DMS79 treated with DMSO at 0.1 percent for 48 hours (cell line): ENCODE measurements at regions not wholly inside any gene's neighbourhood (a gene's known extent, or its start where the extent isn't known, plus 50 kb on each side); places are given as distances from the start of the nearest gene placed in this dataset.
A peak's percentile ranks its signal among the peaks of the same experiment; 100 is the strongest.

Experiments
- DNase-seq: peaks from one replicate; lab custom pipeline; 2025; lab: John Stamatoyannopoulos, UW

DNA sequence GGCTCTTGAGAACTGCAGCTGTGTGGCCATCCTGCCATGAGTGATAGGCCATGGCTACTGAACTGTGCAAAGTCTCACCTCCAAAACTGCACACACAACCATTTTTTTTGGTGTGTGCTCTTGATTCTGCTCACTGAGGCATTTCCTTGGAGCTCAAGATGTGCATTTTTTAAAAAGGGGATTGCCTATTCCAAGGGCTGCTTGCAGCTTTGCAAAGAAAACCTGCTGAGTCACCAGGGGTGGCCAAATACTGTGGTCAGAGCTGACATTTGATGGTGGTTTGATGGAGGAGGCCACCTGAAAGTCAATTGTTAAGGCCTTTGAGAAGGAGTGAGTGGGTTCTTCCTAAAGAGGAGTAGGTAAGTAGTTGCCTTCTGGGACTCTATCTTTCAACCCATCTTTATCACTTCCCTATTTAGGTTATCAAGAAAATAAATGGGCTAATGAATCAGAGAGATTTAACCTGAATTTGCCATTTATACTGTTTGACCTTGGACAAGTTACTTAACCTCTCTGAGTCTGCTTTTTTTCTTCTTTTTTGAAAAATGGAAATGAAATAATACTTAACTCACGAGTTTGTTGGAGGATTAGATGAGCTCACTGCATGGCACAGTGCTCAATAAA lies 87.9 kb downstream of the CHST2 start:
- peak; percentile 4 for DNase-seq

DNA sequence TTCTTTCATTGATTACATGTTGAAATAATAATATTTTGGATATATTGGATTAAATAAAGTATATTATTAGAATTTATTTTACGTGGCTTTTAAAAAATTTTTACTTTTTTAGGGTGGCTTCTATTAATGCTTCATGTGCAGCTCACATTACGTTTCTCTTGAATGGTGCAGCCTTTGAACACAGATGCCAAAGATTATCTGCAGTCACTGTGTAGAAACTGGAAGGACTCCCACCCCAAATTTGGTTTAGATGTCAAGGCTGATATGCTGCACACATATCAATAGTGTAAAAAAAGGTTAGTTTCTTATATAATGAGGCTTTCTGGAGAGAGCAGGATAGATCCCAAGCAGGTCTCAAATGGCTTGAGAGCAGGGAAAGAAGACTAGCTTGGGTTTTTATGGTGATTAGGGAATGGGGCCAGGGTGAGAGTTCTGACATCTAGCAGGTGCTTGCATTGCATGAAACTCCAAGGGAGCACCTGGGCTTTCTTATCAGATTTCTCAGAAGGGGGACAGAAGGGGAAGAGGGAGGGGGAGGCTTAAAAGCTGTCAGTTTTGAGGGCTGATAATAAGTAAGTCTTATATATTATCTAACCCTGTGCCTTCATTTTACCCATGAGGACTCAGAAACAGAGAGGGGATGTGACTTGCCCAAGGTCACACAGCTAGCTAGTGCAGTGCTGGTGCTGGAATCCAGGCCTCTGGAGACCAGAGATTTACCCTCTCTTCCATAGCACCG lies 89.6 kb downstream of the CHST2 start:
- no peak for DNase-seq

DNA sequence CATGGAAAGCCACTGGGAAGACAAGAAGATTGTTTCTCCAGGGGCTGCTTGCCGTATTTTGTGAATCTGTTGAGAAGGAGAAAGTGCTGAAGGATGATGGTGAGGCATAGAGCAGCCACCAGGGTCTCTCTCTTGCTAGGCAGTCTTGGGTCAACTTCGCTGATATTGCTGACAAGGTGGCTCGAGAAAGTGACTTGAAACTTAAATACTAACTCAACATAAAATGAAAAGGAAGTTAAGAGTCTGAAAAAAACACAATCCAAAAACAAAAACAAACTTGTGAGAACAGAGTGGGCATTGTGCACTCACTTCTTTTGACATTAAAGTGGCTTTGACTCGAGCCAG lies 90.1 kb downstream of the CHST2 start:
- DNase-seq: no peak

DNA sequence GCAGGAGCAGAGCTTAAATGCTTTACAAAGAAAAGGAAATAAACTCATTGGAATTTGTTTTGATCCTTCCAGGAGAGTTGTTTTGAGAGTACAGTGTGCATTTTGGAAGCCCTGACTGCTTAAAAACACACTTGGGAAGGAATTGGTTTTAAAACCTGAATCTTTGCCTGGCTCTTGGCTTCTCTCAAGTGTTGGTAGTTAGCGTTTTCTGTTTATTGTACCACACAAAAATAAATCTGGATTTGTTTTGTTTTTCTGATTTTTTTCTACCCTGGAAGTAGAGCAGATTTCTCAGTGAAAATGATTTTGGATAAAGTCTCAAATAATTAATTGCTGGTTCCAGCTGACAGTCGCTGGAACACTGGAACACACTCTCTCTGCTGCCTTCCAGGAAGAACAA lies 90.6 kb downstream of the CHST2 start:
- DNase-seq: no peak

DNA sequence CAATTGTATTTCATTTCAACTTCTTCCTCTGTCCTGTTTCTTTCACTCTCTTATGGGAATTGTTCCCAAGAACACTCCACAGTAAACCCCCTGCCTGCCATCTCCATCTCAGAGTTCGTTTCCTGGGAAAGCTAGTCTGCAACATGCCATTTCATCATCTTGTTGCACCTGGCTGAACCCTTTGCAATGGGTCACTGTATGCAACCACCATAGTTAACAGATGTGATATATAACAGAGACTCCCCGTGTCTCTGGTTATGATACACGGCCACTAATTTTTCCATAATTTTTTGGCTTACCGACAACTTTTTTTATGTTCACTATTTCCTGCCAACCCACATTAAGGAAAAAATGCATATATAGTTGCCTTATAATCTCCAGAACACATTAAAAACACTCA lies 95.5 kb downstream of the CHST2 start:
- DNase-seq: no peak
